GM21825 (cell line): ENCODE measurements at regions not wholly inside any gene's neighbourhood (a gene's known extent, or its start where the extent isn't known, plus 50 kb on each side); places are given as distances from the start of the nearest gene placed in this dataset.

ENCODE experiments used
- ATAC-seq: cut with Tn5 transposase; IDR thresholded peaks from one replicate; pipeline ENCODE4 v1.9.1; 2021; ENCODE audit warnings: mild to moderate bottlenecking, moderate library complexity; ENCODE audit not compliant: unreplicated experiment

- ATAC-seq = no peak
These were observed 233.1 kb downstream of the NR4A2 start for GRCh38 chr2:156099382-156099781.

- no peak for ATAC-seq
These were observed 234.0 kb downstream of the NR4A2 start for GRCh38 chr2:156098506-156098905.

- ATAC-seq = no peak
These were observed 243.9 kb downstream of the NR4A2 start for GRCh38 chr2:156088587-156088986.

GRCh38 chr2:156087875-156088274 is 244.6 kb downstream of the NR4A2 start:
- ATAC-seq = no peak

GRCh38 chr2:156083763-156084493 is 248.6 kb downstream of the NR4A2 start:
- ATAC-seq = no peak

DNA sequence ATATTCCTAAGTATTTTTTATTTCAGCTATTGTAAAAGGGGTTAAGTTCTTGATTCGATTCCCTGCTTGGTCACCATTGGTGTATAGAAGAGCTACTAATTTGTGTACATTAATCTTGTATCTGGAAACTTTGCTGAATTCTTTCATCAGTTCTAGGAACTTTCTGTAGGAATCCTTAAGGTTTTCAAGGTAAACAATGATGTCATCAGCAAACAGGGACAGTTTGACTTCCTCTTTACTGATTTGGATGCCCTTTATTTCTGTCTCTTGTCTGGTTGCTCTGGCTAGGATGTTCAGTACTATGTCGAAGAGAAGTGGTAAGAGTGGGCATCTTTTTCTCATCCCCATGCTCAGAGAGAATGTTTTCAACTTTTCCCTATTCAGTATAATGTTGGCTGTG is 252.7 kb downstream of the NR4A2 start:
- no peak for ATAC-seq

- ATAC-seq = no peak
These were observed 255.3 kb downstream of the NR4A2 start for GRCh38 chr2:156077041-156077742.

GRCh38 chr2:156065912-156066311 is 266.6 kb downstream of the NR4A2 start:
- no peak for ATAC-seq

- no peak for ATAC-seq
These were observed 268.0 kb downstream of the NR4A2 start for GRCh38 chr2:156064540-156064939.

GRCh38 chr2:156057647-156058046 is 274.9 kb downstream of the NR4A2 start:
- ATAC-seq = no peak

DNA sequence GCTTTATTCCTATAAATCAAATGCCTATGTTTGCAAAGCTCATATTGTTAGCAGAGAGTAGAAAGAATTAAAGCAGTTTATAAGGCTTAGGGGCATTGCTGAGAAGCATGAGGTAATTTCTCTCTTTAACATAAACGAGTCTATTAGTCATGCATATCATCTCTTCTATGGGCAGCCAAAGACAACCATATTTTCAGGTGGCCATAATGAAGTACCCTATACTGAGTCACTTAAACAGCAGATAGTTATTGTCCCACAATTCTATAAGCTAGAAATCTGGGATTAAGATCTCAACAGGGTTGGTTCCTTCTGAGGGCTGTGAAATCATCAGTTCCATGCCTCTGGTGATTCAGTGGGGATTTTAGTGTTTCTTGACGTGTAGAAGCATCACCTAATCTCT is 277.5 kb downstream of the NR4A2 start:
- no peak for ATAC-seq

DNA sequence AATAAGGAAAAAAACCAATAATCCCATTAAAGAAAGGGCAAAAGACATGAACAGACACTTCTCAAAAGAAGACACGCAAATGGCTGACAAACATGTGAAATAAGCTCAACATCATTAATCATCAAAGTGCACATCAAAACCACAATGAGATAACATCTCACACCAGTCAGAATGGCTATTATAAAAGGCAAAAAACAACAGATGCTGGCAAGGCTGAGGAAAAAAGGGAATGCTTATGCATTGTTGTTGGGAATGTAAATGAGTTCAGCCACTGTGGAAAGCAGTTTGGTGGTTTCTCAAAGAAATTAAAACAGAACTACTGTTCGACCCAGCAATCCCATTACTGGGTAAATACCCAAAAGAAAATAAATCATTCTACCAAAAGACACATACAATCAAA is 285.6 kb downstream of the NR4A2 start:
- ATAC-seq = no peak

DNA sequence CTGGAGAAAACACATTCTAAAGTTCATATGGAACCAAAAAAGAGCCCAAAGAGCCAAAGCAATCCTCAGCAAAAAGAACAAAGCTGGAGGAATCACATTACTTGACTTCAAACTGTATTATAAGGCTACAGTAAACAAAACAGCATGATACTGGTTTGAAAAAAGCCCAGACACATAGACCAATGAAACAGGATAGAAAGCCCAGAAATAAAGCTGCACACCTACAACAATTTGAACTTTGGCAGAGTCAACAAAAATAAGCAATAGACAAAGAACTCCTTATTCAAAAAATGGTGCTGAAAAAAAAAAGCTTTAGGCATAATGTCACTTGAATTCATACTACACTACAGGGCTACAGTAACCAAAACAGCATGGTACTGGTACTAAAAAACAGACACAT is 289.6 kb downstream of the NR4A2 start:
- no peak for ATAC-seq

DNA sequence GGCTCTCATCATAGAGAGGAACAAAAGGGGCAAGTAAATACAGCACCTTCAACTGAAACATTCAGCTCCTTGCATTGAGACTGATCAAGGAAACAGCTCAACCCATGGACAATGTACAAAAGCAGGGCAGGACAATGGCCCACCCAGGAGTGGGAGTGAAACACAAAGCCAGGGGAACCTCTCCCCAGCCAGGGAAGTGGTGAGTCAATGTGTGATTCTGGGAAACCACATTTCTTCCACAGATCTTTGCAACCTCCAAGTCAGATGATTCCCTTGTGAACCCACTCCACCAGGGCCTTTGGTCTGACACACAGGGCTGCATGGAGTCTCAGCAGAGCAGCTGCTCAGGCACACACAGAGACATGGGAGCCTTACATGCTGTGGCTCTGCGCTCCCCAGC is 294.5 kb downstream of the NR4A2 start:
- ATAC-seq = no peak

DNA sequence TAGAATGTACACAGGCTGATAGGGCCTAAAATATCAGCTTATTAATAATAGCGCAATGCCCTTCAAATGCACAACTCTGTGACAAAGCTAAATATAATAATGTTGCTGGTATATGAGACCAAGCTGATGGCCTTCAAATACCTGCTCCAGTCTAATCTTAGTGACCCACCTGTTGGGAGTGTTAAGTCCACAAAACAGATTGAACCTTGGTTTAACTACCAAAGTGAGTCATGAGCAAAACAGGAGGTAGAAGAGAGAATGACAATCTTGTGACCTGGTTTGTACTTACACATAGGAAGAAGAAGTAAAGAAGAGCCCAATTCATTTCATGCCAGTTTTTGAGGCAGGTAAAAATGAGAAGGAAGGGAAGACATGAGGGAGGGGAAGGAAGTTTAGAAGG is 295.0 kb downstream of the NR4A2 start:
- ATAC-seq = no peak

- no peak for ATAC-seq
These were observed 301.4 kb downstream of the NR4A2 start for GRCh38 chr2:156031121-156031520.

DNA sequence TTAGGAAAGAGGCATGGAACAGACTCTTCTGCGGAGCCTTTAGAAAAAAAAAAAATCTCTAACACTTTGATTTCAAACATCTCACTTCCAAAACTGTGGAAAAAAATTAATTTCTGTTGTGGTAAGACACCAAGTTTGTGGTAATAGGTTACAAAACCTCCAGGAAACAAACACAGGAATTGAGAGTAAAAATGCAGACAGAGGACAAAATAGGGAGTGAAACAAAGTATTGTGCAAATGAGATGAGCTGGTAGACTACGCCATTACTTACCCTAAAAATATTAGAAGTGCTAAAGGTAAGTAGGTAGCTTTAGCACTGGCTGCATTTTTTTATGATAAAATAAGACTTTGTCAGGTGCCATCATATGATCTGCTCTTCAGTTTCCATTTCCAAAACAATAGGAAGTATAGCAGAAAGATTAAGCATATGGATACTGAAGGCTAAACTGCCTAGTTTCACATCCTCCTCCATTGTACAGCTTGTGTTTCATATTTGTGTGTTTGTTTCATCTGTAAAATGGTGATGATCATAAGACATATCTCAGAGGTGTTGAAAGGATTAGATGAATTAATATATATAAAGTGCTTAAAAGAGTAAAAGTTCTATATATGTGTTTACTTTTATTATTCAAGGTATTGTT is 309.2 kb downstream of the NR4A2 start:
- no peak for ATAC-seq

- no peak for ATAC-seq
These were observed 311.1 kb downstream of the NR4A2 start for GRCh38 chr2:156021146-156022040.

- ATAC-seq = no peak
These were observed 313.2 kb downstream of the NR4A2 start for GRCh38 chr2:156019341-156019740.

GRCh38 chr2:156017341-156017885 is 315.1 kb downstream of the NR4A2 start:
- ATAC-seq = no peak

GRCh38 chr2:156009293-156009692 is 323.2 kb downstream of the NR4A2 start:
- no peak for ATAC-seq
